SK-N-MC (cell line): ENCODE measurements at regions not wholly inside any gene's neighbourhood (a gene's known extent, or its start where the extent isn't known, plus 50 kb on each side); places are given as distances from the start of the nearest gene placed in this dataset.

Source experiments
- DNase-seq: peaks from one replicate; pipeline ENCODE4 v3.0.0-alpha.2; 2011; ENCODE audit warnings: low read depth, low spot score
- H3K27ac ChIP-seq: fragments of 200-600 bp; sonication (generic); 2 replicates; pipeline ENCODE4 v1.5.1; 2016; ENCODE audit warnings: mixed run types
- H3K36me3 ChIP-seq: fragments of 200-600 bp; sonication (generic); 2 replicates; pipeline ENCODE4 v1.6.1; 2017; ENCODE audit warnings: antibody characterized with exemption, low read length, mixed read lengths; ENCODE audit not compliant: insufficient read depth
- H3K4me3 ChIP-seq: fragments of 200-600 bp; sonication (generic); 2 replicates; pipeline ENCODE4 v1.5.1; 2016
- H3K9ac ChIP-seq: fragments of 200-600 bp; sonication (generic); 2 replicates; pipeline ENCODE4 v1.8.0; 2017; ENCODE audit warnings: mixed run types, mixed read lengths; ENCODE audit not compliant: insufficient read length
- H3K9me3 ChIP-seq: fragments of 200-600 bp; sonication (generic); 2 replicates; pipeline ENCODE4 v1.6.1; 2017; ENCODE audit warnings: low read depth, mild to moderate bottlenecking, antibody characterized with exemption, low read length, moderate library complexity, mixed read lengths
- EZH2 ChIP-seq: fragments of 200-600 bp; sonication (generic); IDR thresholded peaks from one replicate; pipeline ENCODE4 v1.6.1; 2017; ENCODE audit warnings: antibody characterized with exemption
- FOXP2 ChIP-seq: optimal IDR thresholded peaks from 2 replicates; pipeline ENCODE3; 2011; ENCODE audit warnings: mild to moderate bottlenecking, moderate library complexity; ENCODE audit not compliant: insufficient read depth; ENCODE audit errors: extremely low read length, control extremely low read depth
- POLR2AphosphoS5 ChIP-seq: IDR thresholded peaks from 2 replicates; pipeline ENCODE4 v1.6.1; 2012; ENCODE audit warnings: mild to moderate bottlenecking, low read depth, low read length, borderline replicate concordance

GRCh38 chr4:38204339-38205035 is 244.3 kb downstream of the PTTG2 start:
- H3K36me3 ChIP-seq: no peaks in the 10 kb centered on the region
- H3K27ac ChIP-seq: no peak overlapping the region
- H3K4me3 ChIP-seq: no peak overlapping the region
- no peak overlapping the region for H3K9ac ChIP-seq
- DNase-seq: no peak
- no peaks in the 10 kb centered on the region for H3K9me3 ChIP-seq
- TF ChIP-seq EZH2 (no peak), FOXP2 (no peak), POLR2AphosphoS5 (no peak)

GRCh38 chr4:38205261-38205660 is 245.1 kb downstream of the PTTG2 start:
- no peaks in the 10 kb centered on the region for H3K9me3 ChIP-seq
- no peak for TF ChIP-seq EZH2
- H3K9ac ChIP-seq: no peak overlapping the region
- no peak for DNase-seq
- no peaks in the 10 kb centered on the region for H3K36me3 ChIP-seq
- no peak overlapping the region for H3K4me3 ChIP-seq
- H3K27ac ChIP-seq: no peak overlapping the region

DNA sequence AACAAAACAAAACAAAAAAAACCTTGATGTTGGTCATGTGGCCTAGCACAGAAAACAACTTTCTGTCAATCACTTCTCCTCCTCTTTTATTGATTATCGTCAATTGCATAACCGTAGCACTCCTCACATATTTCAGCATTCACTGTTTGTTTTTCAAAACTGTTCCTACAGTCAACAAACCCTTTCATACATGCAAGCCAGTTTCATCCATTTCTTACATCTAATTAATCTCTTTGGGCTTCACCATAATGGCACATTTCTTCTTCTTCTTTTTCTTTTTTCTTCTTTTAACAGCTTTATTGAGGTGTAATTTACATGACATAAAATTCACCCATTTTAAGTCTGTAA is 246.9 kb downstream of the PTTG2 start:
- no peaks in the 10 kb centered on the region for H3K36me3 ChIP-seq
- no peak overlapping the region for H3K9ac ChIP-seq
- H3K27ac ChIP-seq: no peak overlapping the region
- DNase-seq: no peak
- no peaks in the 10 kb centered on the region for H3K9me3 ChIP-seq
- no peak for TF ChIP-seq FOXP2
- TF ChIP-seq POLR2AphosphoS5: no peak
- TF ChIP-seq EZH2: no peak
- H3K4me3 ChIP-seq: no peak overlapping the region

DNA sequence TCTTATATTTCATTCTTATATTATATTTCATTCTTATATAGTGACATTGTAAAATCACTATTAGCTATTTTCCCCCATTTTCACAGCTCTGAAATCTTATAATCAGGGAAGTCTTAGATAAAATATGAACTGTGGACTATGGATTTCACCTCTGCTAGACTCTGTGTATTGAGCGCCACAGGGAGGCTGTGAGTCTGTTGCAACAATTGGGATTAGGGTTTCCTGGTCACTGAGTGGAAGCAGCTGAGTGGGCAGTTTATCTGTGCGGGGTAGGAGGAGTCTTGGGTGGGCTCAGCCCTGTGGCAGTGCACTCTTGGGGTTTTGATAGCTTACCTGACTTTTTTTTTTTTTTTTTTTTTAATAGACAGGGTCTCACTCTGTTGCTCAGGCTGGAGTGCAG is 249.5 kb downstream of the PTTG2 start:
- Histone ChIP-seq H3K9me3 (no peaks in the 10 kb centered on the region), H3K9ac (no peak overlapping the region), H3K4me3 (no peak overlapping the region), H3K27ac (no peak overlapping the region), H3K36me3 (no peaks in the 10 kb centered on the region)
- no peak for TF ChIP-seq FOXP2
- DNase-seq: no peak

GRCh38 chr4:38210396-38211114 is 250.4 kb downstream of the PTTG2 start:
- no peak overlapping the region for H3K4me3 ChIP-seq
- no peaks in the 10 kb centered on the region for H3K36me3 ChIP-seq
- TF ChIP-seq POLR2AphosphoS5: no peak
- no peak for TF ChIP-seq FOXP2
- no peak for TF ChIP-seq EZH2
- no peak for DNase-seq
- H3K27ac ChIP-seq: no peak overlapping the region
- H3K9ac ChIP-seq: no peak overlapping the region
- no peaks in the 10 kb centered on the region for H3K9me3 ChIP-seq

- no peak overlapping the region for H3K27ac ChIP-seq
- no peaks in the 10 kb centered on the region for H3K36me3 ChIP-seq
- H3K4me3 ChIP-seq: no peak overlapping the region
- no peak overlapping the region for H3K9ac ChIP-seq
- no peak for TF ChIP-seq FOXP2
- no peak for TF ChIP-seq EZH2
- no peak for TF ChIP-seq POLR2AphosphoS5
- H3K9me3 ChIP-seq: no peaks in the 10 kb centered on the region
- no peak for DNase-seq
Measured at GRCh38 chr4:38211885-38212284, 251.7 kb downstream of the PTTG2 start.

- TF ChIP-seq EZH2 (no peak), FOXP2 (no peak)
- H3K27ac ChIP-seq: no peak overlapping the region
- H3K9me3 ChIP-seq: no peaks in the 10 kb centered on the region
- H3K4me3 ChIP-seq: no peak overlapping the region
- no peak for DNase-seq
- H3K36me3 ChIP-seq: no peaks in the 10 kb centered on the region
- H3K9ac ChIP-seq: no peak overlapping the region
Measured at GRCh38 chr4:38213083-38213805, 253.0 kb downstream of the PTTG2 start.

DNA sequence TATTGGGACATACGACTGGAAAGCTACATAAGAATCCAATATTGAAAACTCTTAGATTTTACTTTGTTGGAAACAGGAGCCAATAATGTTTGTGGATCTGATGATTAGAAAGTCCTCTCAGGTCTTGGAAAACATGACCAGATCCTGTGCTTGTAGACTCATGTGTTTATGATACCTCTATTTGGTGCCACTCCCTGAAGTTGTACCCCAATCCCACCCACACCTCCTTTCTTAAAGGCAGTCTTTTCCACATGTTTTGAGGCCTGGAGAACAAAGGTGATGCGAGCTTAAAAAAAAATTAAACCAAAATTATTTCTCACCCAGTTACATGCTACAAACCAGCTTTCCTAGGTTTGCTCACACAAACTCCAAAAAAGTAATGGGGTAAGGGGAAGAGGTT is 262.7 kb downstream of the PTTG2 start:
- no peaks in the 10 kb centered on the region for H3K9me3 ChIP-seq
- H3K27ac ChIP-seq: no peak overlapping the region
- no peak overlapping the region for H3K4me3 ChIP-seq
- H3K36me3 ChIP-seq: no peaks in the 10 kb centered on the region
- DNase-seq: no peak
- H3K9ac ChIP-seq: no peak overlapping the region
- no peak for TF ChIP-seq POLR2AphosphoS5
- TF ChIP-seq EZH2: no peak
- TF ChIP-seq FOXP2: no peak

DNA sequence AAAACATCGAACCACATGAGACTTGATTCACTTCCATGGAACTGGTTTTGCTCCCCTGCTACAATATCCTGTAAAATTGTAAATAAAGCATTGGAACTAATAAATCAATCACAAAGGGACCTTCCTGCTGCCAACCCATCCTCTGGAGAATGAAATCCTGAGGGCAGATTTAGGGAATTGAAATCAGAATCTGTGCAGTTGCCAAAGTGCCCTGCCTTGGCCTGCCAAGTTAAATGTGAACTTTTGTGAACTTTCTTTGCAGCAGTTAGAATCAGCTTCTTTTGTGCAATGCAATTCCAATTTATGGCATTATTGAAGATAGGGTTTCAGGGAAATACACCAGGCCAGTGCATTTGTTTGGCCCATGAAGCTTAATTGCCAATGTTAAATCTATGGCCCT is 263.1 kb downstream of the PTTG2 start:
- no peak for DNase-seq
- Histone ChIP-seq H3K27ac (no peak overlapping the region), H3K4me3 (no peak overlapping the region), H3K9me3 (no peaks in the 10 kb centered on the region), H3K9ac (no peak overlapping the region), H3K36me3 (no peaks in the 10 kb centered on the region)
- no peak for TF ChIP-seq FOXP2
- TF ChIP-seq EZH2: no peak
- TF ChIP-seq POLR2AphosphoS5: no peak
